GM12891 (cell line): ENCODE measurements at regions not wholly inside any gene's neighbourhood (a gene's known extent, or its start where the extent isn't known, plus 50 kb on each side); places are given as distances from the start of the nearest gene placed in this dataset.

ENCODE experiments used
- POLR2A ChIP-seq: IDR thresholded peaks from 2 replicates; pipeline ENCODE4 v1.6.1; 2011; ENCODE audit warnings: low read depth, low read length, control low read depth
- POLR2AphosphoS5 ChIP-seq: IDR thresholded peaks from 2 replicates; pipeline ENCODE4 v1.6.1; 2011; ENCODE audit warnings: low read depth, low read length, control low read depth
- POU2F2 ChIP-seq: IDR thresholded peaks from 2 replicates; pipeline ENCODE4 v1.6.1; 2011; ENCODE audit warnings: low read depth, mild to moderate bottlenecking, control low read depth, low read length, moderate library complexity
- TAF1 ChIP-seq: IDR thresholded peaks from 2 replicates; pipeline ENCODE4 v1.6.1; 2011; ENCODE audit warnings: low read depth, low read length, control low read depth

GRCh38 chr13:32938314-32938713, 77.9 kb upstream of the KL start:
- TF ChIP-seq TAF1 (no peak), POLR2A (no peak), POLR2AphosphoS5 (no peak), POU2F2 (no peak)
